ENCODE measurements at regions not wholly inside any gene's neighbourhood (a gene's known extent, or its start where the extent isn't known, plus 50 kb on each side); places are given as distances from the start of the nearest gene placed in this dataset.

DNA sequence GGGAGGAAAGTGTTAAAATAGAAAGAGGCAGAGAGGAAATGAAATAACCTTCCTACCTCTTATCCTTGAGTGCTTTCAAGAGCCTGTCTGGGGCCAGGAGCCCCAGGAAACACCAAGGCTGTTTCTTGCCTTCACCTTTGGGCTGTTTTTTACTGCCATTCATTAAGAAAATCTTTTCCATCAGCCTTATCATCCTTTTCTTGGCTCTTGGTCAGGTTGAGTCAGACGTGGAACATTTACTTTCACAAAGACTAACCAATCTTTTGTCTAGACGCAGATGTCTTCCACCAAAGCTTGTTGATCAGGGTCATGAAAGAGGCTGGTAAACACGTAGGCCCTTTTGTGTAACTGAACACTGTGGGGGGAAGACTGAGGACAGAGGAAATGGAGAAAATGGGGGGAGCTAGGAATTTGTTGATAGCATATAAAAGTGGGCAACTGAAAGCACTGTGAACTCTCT is 151.0 kb upstream of the THBS1 start:
- TF ChIP-seq, protein P1, sequence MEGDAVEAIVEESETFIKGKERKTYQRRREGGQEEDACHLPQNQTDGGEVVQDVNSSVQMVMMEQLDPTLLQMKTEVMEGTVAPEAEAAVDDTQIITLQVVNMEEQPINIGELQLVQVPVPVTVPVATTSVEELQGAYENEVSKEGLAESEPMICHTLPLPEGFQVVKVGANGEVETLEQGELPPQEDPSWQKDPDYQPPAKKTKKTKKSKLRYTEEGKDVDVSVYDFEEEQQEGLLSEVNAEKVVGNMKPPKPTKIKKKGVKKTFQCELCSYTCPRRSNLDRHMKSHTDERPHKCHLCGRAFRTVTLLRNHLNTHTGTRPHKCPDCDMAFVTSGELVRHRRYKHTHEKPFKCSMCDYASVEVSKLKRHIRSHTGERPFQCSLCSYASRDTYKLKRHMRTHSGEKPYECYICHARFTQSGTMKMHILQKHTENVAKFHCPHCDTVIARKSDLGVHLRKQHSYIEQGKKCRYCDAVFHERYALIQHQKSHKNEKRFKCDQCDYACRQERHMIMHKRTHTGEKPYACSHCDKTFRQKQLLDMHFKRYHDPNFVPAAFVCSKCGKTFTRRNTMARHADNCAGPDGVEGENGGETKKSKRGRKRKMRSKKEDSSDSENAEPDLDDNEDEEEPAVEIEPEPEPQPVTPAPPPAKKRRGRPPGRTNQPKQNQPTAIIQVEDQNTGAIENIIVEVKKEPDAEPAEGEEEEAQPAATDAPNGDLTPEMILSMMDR (IDR thresholded peaks at IDR 0.05; ENCODE audit: low read depth, low read length), result no peak
- peak; percentile 93 to 97 for DNase-seq (ENCODE audit: low read depth in 2 of 2)
- no peak overlapping the region for H3K4me3 ChIP-seq (replicated peaks in 1 of 2; ENCODE audit: low read depth in 2 of 2, low read length in 2 of 2)

DNA sequence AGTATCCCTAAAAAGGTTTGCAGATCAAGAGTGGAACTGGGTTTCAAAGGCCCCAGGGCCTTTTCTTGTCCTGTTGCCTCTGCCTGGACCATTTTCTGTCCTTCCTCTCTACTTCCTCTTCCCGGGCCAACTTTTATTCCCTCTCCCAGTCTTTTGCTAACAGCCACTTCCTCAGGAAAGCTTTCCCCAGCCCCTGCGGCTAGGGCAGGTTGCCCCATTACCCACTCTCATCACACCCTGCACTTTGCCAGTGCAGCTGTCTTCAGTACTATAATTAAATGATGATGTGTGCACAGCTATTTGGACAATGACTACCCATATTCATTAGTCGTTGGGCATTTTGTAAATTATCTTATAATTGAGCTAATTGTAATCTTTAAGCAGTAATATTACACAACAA is 150.5 kb upstream of the THBS1 start:
- H3K4me3 ChIP-seq (replicated peaks in 1 of 2; ENCODE audit: low read depth in 2 of 2, low read length in 2 of 2), result no peak overlapping the region
- TF ChIP-seq, protein P1 (IDR thresholded peaks at IDR 0.05; ENCODE audit: low read depth, low read length), result no peak
- DNase-seq (ENCODE audit: low read depth in 2 of 2), result no peak

DNA sequence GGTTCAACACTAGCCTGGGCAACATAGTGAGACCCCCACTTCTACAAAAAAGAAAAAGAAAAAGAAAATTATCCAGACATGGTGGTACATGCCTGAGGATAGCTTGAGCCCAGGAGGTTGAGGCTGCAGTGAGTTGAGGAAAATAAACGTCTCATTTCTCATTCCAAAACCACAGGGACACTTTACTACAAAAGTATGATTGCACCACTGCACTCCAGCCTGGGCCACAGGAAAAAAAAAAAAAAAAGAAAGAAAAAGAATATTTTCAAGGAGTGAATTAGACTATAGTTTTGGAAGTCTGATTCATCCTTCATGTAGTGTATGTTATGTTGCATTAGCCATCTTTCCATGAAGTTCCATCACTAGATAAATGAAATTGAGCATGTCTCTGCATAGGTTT is 149.5 kb upstream of the THBS1 start:
- H3K4me3 ChIP-seq (replicated peaks in 1 of 2; ENCODE audit: low read depth in 2 of 2, low read length in 2 of 2), result no peak overlapping the region
- DNase-seq (ENCODE audit: low read depth in 2 of 2), result peak in 1 of 2 donors; percentile 43
- TF ChIP-seq, protein P1 (IDR thresholded peaks at IDR 0.05; ENCODE audit: low read depth, low read length), result no peak

DNA sequence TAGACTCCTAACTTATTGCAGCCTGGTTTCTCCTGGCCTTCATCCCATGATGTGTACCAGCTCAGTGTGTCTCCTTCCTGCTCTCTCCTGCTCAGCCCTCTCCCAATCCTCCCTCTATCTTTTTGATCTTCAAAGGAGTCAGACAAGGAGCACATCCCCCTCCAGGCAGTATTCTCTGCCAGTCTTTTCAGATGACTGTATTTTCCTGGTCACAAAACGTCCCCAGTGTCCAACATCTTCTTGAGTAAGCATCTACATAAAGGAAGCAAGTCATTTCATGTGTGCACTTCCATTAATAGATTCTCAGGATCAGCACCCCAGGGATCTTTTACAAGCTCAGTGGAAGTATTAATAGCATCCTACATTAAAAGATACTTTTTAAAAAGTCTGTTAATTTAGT is 148.9 kb upstream of the THBS1 start:
- TF ChIP-seq, protein P1 (IDR thresholded peaks at IDR 0.05; ENCODE audit: low read depth, low read length), result no peak
- DNase-seq (ENCODE audit: low read depth in 2 of 2), result no peak
- no peak overlapping the region for H3K4me3 ChIP-seq (replicated peaks in 1 of 2; ENCODE audit: low read depth in 2 of 2, low read length in 2 of 2)

DNA sequence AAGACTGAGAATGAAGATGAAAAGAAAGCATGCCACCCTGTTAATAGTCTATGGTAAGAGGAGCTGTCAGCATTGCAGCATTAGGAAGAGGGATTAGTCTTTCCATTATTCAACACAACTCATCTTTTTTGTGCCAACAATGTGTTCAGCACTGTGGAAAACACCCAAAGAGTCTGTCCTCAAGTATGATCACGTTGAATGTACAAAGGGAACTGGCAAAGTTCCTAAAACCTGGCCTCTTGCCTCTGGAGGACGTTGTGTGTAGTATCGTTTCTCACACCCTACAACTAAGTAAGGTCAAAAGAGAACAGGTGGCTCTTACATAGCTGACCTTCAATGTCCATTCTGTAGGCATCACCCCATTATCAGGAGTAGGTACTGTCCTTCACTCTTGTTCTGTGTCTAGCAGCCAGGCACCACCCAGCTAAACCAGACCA is 147.9 kb upstream of the THBS1 start:
- TF ChIP-seq, protein P1 (IDR thresholded peaks at IDR 0.05; ENCODE audit: low read depth, low read length), result no peak
- H3K4me3 ChIP-seq (replicated peaks in 1 of 2; ENCODE audit: low read depth in 2 of 2, low read length in 2 of 2), result no peak overlapping the region
- peak in 1 of 2 donors; percentile 39 for DNase-seq (ENCODE audit: low read depth in 2 of 2)

DNA sequence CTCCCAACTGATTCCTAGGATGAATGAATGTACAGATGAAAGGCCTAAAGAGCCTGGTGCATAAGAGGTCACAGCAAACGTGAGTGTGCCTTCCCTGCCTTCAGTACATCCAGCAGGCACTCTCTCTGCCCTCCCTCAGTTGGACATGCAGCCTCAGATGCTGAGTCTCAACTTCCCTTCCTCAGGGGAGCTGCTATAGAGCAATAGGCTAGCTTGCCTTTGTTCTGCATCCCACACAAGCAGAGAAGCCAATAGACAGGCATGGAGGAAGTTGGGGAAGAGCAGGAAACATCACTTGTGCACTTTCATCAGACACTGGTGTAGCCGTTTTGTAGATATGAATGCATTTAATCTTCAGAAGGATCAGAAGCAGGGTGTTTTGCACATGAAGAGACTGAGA is 147.5 kb upstream of the THBS1 start:
- H3K4me3 ChIP-seq (replicated peaks in 1 of 2; ENCODE audit: low read depth in 2 of 2, low read length in 2 of 2), result no peak overlapping the region
- DNase-seq (ENCODE audit: low read depth in 2 of 2), result no peak
- TF ChIP-seq, protein P1 (IDR thresholded peaks at IDR 0.05; ENCODE audit: low read depth, low read length), result no peak

DNA sequence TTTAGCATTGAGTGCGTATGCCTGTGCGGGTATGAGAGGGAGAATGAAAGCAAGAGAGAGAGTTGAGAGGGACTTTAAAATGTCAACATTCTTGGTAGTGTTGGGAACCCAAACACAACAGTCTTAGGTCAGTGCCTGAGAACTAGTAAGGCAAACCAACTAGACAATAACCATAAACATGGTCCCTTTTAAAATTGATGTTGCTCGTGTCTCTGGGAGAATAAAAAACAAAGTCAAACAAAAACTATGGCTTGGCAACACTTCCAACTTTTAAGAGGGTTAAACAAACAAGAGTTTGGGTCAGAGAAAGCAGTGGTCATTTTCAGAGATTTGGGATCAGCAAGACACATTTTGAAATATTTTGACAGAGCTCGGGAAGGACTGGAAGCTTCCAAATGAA is 146.7 kb upstream of the THBS1 start:
- TF ChIP-seq, protein P1 (IDR thresholded peaks at IDR 0.05; ENCODE audit: low read depth, low read length), result no peak
- no peak overlapping the region for H3K4me3 ChIP-seq (replicated peaks in 1 of 2; ENCODE audit: low read depth in 2 of 2, low read length in 2 of 2)
- DNase-seq (ENCODE audit: low read depth in 2 of 2), result peak in 1 of 2 donors; percentile 21

Data from cardiac fibroblast (primary cell).